ENCODE measurements at regions not wholly inside any gene's neighbourhood (a gene's known extent, or its start where the extent isn't known, plus 50 kb on each side); places are given as distances from the start of the nearest gene placed in this dataset.
A peak's percentile ranks its signal among the peaks of the same experiment; 100 is the strongest.

- Histone ChIP-seq H3K9me3 (no peaks in the 10 kb centered on the region), H3K4me1 (no peaks in the 10 kb centered on the region), H3K27ac (no peak overlapping the region), H3K4me3 (no peak overlapping the region), H3K27me3 (no peaks in the 10 kb centered on the region), H3K36me3 (no peaks in the 10 kb centered on the region)
- no peak for DNase-seq
- TF ChIP-seq CTCF (IDR thresholded peaks at IDR 0.05) = peak; percentile 4 to 48 (median 24)
- no peak for TF ChIP-seq POLR2A (IDR thresholded peaks at IDR 0.05)
Measured at GRCh38 chr2:17171446-17172049, 346.7 kb downstream of the RAD51AP2 start.

GRCh38 chr2:17166506-17166905, 351.7 kb downstream of the RAD51AP2 start:
- DNase-seq = no peak
- H3K4me1 ChIP-seq = no peaks in the 10 kb centered on the region
- H3K27ac ChIP-seq = no peak overlapping the region
- no peak overlapping the region for H3K4me3 ChIP-seq
- no peaks in the 10 kb centered on the region for H3K9me3 ChIP-seq
- no peaks in the 10 kb centered on the region for H3K27me3 ChIP-seq
- H3K36me3 ChIP-seq = no peaks in the 10 kb centered on the region
- no peak for TF ChIP-seq CTCF (IDR thresholded peaks at IDR 0.05)

GRCh38 chr2:17164550-17164949, 353.7 kb downstream of the RAD51AP2 start:
- no peak overlapping the region for H3K4me3 ChIP-seq
- no peaks in the 10 kb centered on the region for H3K36me3 ChIP-seq
- H3K9me3 ChIP-seq = no peaks in the 10 kb centered on the region
- H3K27me3 ChIP-seq = no peaks in the 10 kb centered on the region
- no peaks in the 10 kb centered on the region for H3K4me1 ChIP-seq
- no peak for DNase-seq
- no peak overlapping the region for H3K27ac ChIP-seq
- TF ChIP-seq POLR2A (IDR thresholded peaks at IDR 0.05) (no peak), CTCF (IDR thresholded peaks at IDR 0.05) (no peak)

GRCh38 chr2:17163638-17164037, 354.6 kb downstream of the RAD51AP2 start:
- Histone ChIP-seq H3K27ac (no peak overlapping the region), H3K36me3 (no peaks in the 10 kb centered on the region), H3K4me3 (no peak overlapping the region), H3K27me3 (no peaks in the 10 kb centered on the region), H3K9me3 (no peaks in the 10 kb centered on the region), H3K4me1 (no peaks in the 10 kb centered on the region)
- no peak for DNase-seq
- TF ChIP-seq CTCF (IDR thresholded peaks at IDR 0.05) (no peak), POLR2A (IDR thresholded peaks at IDR 0.05) (no peak)

GRCh38 chr2:17162713-17163112, 355.5 kb downstream of the RAD51AP2 start:
- Histone ChIP-seq H3K27ac (no peak overlapping the region), H3K9me3 (no peaks in the 10 kb centered on the region), H3K4me3 (no peak overlapping the region), H3K36me3 (no peaks in the 10 kb centered on the region), H3K4me1 (no peaks in the 10 kb centered on the region), H3K27me3 (no peaks in the 10 kb centered on the region)
- DNase-seq = no peak
- no peak for TF ChIP-seq CTCF (IDR thresholded peaks at IDR 0.05)
- no peak for TF ChIP-seq POLR2A (IDR thresholded peaks at IDR 0.05)

- Histone ChIP-seq H3K27ac (no peak overlapping the region), H3K9me3 (no peaks in the 10 kb centered on the region), H3K36me3 (no peaks in the 10 kb centered on the region), H3K4me3 (no peak overlapping the region), H3K4me1 (no peaks in the 10 kb centered on the region), H3K27me3 (no peaks in the 10 kb centered on the region)
- DNase-seq = no peak
- TF ChIP-seq CTCF (IDR thresholded peaks at IDR 0.05) (no peak), POLR2A (IDR thresholded peaks at IDR 0.05) (no peak)
Measured at GRCh38 chr2:17160594-17160993, 357.6 kb downstream of the RAD51AP2 start.
